ENCODE measurements at regions not wholly inside any gene's neighbourhood (a gene's known extent, or its start where the extent isn't known, plus 50 kb on each side); places are given as distances from the start of the nearest gene placed in this dataset.
"Not testable (repeated sequence)": the region's sequence is repeated elsewhere in the genome, so short reads cannot be mapped to it uniquely, and the experiment has no call there.

DNA sequence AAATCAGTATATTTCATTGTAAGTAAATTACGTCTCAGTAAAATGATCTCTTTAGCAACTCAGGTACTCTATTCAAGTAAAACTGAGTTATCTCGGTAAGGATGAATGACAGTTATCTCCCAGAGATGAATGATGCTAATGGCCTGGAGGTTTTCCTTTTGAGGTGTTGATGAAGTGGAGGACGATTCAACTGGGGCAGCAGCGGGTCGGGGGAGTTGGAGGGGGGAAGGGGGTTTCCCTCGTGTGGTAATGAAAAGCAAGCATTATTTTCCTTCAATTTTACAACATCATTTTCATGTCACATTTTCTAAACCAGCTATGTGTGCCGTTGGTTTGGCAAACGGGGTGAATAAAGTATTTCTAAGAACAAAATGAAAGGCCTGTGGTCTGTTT, 92.4 kb upstream of the ATXN3L start:
- DNase-seq (ENCODE audit: low spot score in 2 of 2), result no peak
- H3K36me3 ChIP-seq, result no peaks in the 10 kb centered on the region
- H3K9me3 ChIP-seq, result peaks cover 0 to 11% of the 10 kb centered on the region in 2 donors
- no peak overlapping the region for H3K27ac ChIP-seq
- no peak overlapping the region for H3K4me3 ChIP-seq
- intact Hi-C loops (cut with DNase I; ENCODE audit: low total_unique reads), result no loop called here
- no peak for TF ChIP-seq POLR2AphosphoS5 (IDR thresholded peaks at IDR 0.05)
- TF ChIP-seq, protein P1, sequence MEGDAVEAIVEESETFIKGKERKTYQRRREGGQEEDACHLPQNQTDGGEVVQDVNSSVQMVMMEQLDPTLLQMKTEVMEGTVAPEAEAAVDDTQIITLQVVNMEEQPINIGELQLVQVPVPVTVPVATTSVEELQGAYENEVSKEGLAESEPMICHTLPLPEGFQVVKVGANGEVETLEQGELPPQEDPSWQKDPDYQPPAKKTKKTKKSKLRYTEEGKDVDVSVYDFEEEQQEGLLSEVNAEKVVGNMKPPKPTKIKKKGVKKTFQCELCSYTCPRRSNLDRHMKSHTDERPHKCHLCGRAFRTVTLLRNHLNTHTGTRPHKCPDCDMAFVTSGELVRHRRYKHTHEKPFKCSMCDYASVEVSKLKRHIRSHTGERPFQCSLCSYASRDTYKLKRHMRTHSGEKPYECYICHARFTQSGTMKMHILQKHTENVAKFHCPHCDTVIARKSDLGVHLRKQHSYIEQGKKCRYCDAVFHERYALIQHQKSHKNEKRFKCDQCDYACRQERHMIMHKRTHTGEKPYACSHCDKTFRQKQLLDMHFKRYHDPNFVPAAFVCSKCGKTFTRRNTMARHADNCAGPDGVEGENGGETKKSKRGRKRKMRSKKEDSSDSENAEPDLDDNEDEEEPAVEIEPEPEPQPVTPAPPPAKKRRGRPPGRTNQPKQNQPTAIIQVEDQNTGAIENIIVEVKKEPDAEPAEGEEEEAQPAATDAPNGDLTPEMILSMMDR (IDR thresholded peaks at IDR 0.05), result no peak
- TF ChIP-seq POLR2A (IDR thresholded peaks at IDR 0.05), result no peak
- H3K4me1 ChIP-seq, result no peaks in the 10 kb centered on the region
- peaks cover 0 to 12% of the 10 kb centered on the region in 2 donors for H3K27me3 ChIP-seq

DNA sequence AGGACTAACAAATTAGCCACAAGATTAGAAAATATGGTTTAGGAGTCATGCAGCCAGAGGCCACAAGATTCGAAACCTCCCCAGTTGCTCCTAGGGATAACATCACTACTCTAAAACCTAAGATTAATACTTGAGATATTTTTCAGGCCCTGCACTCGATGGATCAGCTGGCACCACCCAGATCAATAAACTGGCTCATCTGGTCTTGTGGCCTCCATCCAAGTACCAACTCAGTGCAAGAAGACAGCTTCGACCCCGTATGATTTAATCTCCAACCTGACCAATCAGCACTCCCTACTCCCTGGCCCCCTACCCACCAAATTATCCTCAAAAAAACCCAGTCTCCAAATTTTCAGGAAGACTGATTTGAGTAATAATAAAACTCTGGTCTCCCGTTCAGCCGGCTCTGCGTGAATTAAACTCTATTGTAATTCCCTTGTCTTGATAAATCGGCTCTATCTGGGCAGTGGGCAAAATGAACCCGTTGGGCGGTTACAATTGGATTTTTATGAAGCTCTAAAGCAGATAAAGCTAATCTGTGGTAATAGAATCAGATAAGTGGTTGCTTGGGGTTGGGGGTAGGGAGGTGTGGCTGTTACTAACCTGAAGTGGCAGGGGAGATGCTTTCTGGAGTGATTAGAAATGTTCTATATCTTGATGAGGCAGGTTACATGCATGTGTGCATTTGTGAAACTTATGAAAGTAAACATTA, 91.8 kb upstream of the ATXN3L start:
- H3K4me3 ChIP-seq, result no peak overlapping the region
- H3K4me1 ChIP-seq, result no peaks in the 10 kb centered on the region
- H3K9me3 ChIP-seq, result peaks cover 0 to 16% of the 10 kb centered on the region in 2 donors
- TF ChIP-seq POLR2A (IDR thresholded peaks at IDR 0.05) (no peak), POLR2AphosphoS5 (IDR thresholded peaks at IDR 0.05) (no peak)
- TF ChIP-seq, protein P1 (IDR thresholded peaks at IDR 0.05), result no peak
- H3K36me3 ChIP-seq, result no peaks in the 10 kb centered on the region
- peaks cover 0 to 9% of the 10 kb centered on the region in 2 donors for H3K27me3 ChIP-seq
- no peak for DNase-seq (ENCODE audit: low spot score in 2 of 2)
- H3K27ac ChIP-seq, result no peak overlapping the region
- intact Hi-C loops (cut with DNase I; ENCODE audit: low total_unique reads), result no loop called here

DNA sequence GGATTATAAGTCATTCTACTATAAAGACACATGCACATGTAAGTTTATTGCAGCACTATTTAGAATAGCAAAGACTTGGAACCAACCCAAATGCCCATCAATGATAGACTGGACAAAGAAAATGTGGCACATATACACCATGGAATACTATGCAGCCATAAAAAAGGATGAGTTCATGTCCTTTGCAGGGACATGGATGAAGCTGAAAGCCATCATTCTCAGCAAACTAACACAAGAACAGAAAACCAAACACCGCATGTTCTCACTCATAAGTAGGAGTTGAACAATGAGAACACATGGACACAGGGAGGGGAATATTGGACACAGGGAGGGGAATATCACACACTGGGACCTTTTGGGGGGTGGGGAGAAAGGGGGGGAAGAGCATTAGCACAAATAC, 88.7 kb upstream of the ATXN3L start:
- H3K4me3 ChIP-seq; H3K4me1 ChIP-seq; intact Hi-C loops (cut with DNase I; ENCODE audit: low total_unique reads); DNase-seq (ENCODE audit: low spot score in 2 of 2); H3K36me3 ChIP-seq; H3K27ac ChIP-seq: not testable (repeated sequence)
- Histone ChIP-seq H3K27me3 (peaks cover 0 to 12% of the 10 kb centered on the region in 2 donors), H3K9me3 (peaks cover 0 to 19% of the 10 kb centered on the region in 2 donors)

DNA sequence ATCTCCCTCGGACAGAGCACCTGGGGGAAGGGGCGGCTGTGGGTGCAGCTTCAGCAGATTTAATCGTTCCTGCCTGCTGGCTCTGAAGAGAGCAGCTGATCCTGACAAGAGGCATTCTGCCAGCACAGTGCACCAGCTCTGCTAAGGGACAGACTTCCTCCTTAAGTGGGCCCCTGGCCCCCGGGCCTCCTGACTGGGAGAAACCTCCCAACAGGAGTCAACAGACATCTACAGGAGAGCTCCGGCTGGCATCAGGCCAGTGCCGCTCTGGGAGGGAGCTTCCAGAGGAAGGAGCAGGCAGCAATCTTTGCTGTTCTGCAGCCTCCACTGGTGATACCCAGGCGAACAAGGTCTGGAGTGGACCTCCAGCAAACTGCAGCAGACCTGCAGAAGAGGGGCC, 84.9 kb upstream of the ATXN3L start:
- H3K36me3 ChIP-seq; DNase-seq (ENCODE audit: low spot score in 2 of 2); H3K4me3 ChIP-seq; H3K4me1 ChIP-seq; H3K27ac ChIP-seq; intact Hi-C loops (cut with DNase I; ENCODE audit: low total_unique reads): not testable (repeated sequence)
- H3K27me3 ChIP-seq, result peaks cover 0 to 15% of the 10 kb centered on the region in 2 donors
- peaks cover 0 to 19% of the 10 kb centered on the region in 2 donors for H3K9me3 ChIP-seq

DNA sequence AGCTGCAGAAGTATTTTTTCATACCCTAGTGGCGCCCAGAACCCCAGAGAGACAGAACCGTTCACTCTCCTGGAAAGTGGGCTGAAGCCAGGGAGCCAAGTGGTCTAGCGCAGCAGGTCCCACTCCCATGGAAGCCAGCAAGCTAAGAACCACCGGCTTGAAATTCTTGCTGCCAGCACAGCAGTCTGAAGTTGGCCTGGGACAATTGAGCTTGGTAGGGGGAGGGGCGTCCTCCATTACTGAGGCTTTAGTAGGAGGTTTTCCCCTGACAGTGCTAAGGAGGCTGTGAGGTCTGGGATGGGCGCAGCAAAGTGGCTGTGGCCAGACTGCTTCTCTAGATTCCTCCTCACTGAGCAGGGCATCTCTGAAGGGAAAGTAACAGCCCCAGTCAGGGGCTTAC, 84.5 kb upstream of the ATXN3L start:
- Histone ChIP-seq H3K9me3 (peaks cover 0 to 19% of the 10 kb centered on the region in 2 donors), H3K4me1 (no peaks in the 10 kb centered on the region), H3K4me3 (no peak overlapping the region), H3K27ac (no peak overlapping the region), H3K36me3 (no peaks in the 10 kb centered on the region), H3K27me3 (peaks cover 0 to 15% of the 10 kb centered on the region in 2 donors)
- DNase-seq (ENCODE audit: low spot score in 2 of 2), result no peak
- TF ChIP-seq POLR2A (IDR thresholded peaks at IDR 0.05) (no peak), POLR2AphosphoS5 (IDR thresholded peaks at IDR 0.05) (no peak)
- TF ChIP-seq, protein P1 (IDR thresholded peaks at IDR 0.05), result no peak
- intact Hi-C loops (cut with DNase I; ENCODE audit: low total_unique reads), result no loop called here

DNA sequence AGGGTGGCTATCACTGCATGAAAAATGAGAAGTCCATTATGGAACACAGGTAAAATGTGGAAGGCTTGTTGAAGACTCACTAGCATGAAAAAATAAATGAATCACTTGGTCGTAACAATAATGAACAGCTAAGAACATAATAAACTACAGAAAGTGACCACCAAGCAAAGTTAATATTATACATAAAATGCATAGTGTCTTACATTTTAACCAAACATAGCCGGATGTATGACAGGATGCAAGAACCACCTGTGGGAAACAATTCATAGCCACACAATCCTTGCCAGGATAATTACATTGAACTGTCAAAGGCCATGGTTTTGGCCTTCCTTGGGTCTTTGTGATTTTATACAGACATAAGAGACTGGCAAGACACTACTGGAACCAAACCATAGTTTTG, 81.9 kb upstream of the ATXN3L start:
- Histone ChIP-seq H3K9me3 (peaks cover 0 to 4% of the 10 kb centered on the region in 2 donors), H3K4me3 (no peak overlapping the region), H3K27me3 (peaks cover 0 to 15% of the 10 kb centered on the region in 2 donors), H3K36me3 (no peaks in the 10 kb centered on the region), H3K4me1 (no peaks in the 10 kb centered on the region), H3K27ac (no peak overlapping the region)
- no peak for DNase-seq (ENCODE audit: low spot score in 2 of 2)
- TF ChIP-seq POLR2A (IDR thresholded peaks at IDR 0.05) (no peak), POLR2AphosphoS5 (IDR thresholded peaks at IDR 0.05) (no peak)
- TF ChIP-seq, protein P1 (IDR thresholded peaks at IDR 0.05), result no peak
- intact Hi-C loops (cut with DNase I; ENCODE audit: low total_unique reads), result no loop called here
